Heart left ventricle (tissue), 16 donors: ENCODE measurements at regions not wholly inside any gene's neighbourhood (a gene's known extent, or its start where the extent isn't known, plus 50 kb on each side); places are given as distances from the start of the nearest gene placed in this dataset.

ENCODE experiments used
- ATAC-seq, 4 donors: fragments of 200-7000 bp; cut with Tn5 transposase; one replicate each; pipeline ENCODE4 v1.9.1; 2020 to 2022; ENCODE audit warnings: moderate library complexity in 4 of 4, mild to moderate bottlenecking in 3 of 4, moderate number of reproducible peaks in 1 of 4
- DNase-seq, 5 donors: peaks; one replicate each; pipeline ENCODE4 v3.0.0-alpha.2; 2020
- H3K27ac ChIP-seq, 12 donors: fragments of 200-600 bp; sonication (generic) in 4 of 12; one replicate each; pipeline versions ENCODE4 v1.5.0 to v1.8.0; 2016 to 2022; ENCODE audit warnings: mild to moderate bottlenecking in 2 of 12
- H3K27me3 ChIP-seq, 9 donors: fragments of 200-600 bp; sonication (generic) in 2 of 9; one replicate each; pipeline versions ENCODE4 v1.5.1 to v1.8.0; 2016 to 2022; ENCODE audit warnings: mild to moderate bottlenecking in 3 of 9
- H3K36me3 ChIP-seq, 9 donors: fragments of 200-600 bp; sonication (generic) in 2 of 9; one replicate each; pipeline versions ENCODE4 v1.5.0 to v1.8.0; 2018 to 2022; ENCODE audit warnings: mild to moderate bottlenecking in 2 of 9
- H3K4me1 ChIP-seq, 12 donors: fragments of 200-600 bp; sonication (generic) in 4 of 12; one replicate each; pipeline versions ENCODE4 v1.5.0 to v1.8.0; 2016 to 2022; ENCODE audit warnings: mild to moderate bottlenecking in 3 of 12
- H3K4me3 ChIP-seq, 12 donors: fragments of 200-600 bp; sonication (generic) in 4 of 12; one replicate each; pipeline versions ENCODE4 v1.5.0 to v1.8.0; 2017 to 2022; ENCODE audit warnings: mild to moderate bottlenecking in 9 of 12, moderate library complexity in 4 of 12
- H3K9me3 ChIP-seq, 12 donors: fragments of 200-600 bp; sonication (generic) in 4 of 12; one replicate each; pipeline versions ENCODE4 v1.5.0 to v1.8.0; 2016 to 2022; ENCODE audit warnings: mild to moderate bottlenecking in 1 of 12
- CTCF ChIP-seq, 12 donors: fragments of 200-600 bp; sonication (generic) in 4 of 12; IDR thresholded peaks; one replicate each; pipeline versions ENCODE4 v1.5.0 to v1.8.0; 2018 to 2022; ENCODE audit warnings: antibody characterized with exemption in 12 of 12, mild to moderate bottlenecking in 5 of 12
- POLR2A ChIP-seq, 2 donors: fragments of 450-650 bp; IDR thresholded peaks; one replicate each; pipeline ENCODE4 v1.6.1; 2017; ENCODE audit warnings: antibody characterized with exemption in 2 of 2, mild to moderate bottlenecking in 2 of 2, moderate library complexity in 2 of 2
- WGBS, 4 donors: extraction: QIAGEN DNeasy Blood & Tissue Kit in 2 of 4; methylation state at CpG; one replicate each; pipeline versions ENCODE4 v1.1.5 to v1.1.7; 2013 to 2018; 5-methylcytosine and 5-hydroxymethylcytosine counted together
- intact Hi-C, 10 donors: fragments of 100-400 bp; cut with DNase I; formaldehyde crosslinking; loops; one replicate each; pipeline versions ENCODE4 v1.11.1 to v1.14.2; 2022
- donor health status: ischemic (EF 13 %, LVEDD 7.1; RV severe dilation, severe dysfunction).
- donor health status: healthy with polysubstance abuse.
- donor health status: DM: no; HTN: yes; CAD: no.
- donor health status: DM: no; HTN: no; CAD: no.
- donor health status: ischemic (EF 25% LVEDD 6.9; RV normal size, moderate dysfunction).
- donor health status: ischemic (EF 25% LVEDD 5.7; RV mildly dilated, moderate dysfunction).
- donor health status: healthy.
- donor health status: DM: yes; HTN: yes; CAD: no.
- donor health status: ischemic (EF 35%, LVEDD 5.7; RV mildly dilated, moderate dysfunction).
- donor health status: nonischemic (EF 11% LVEDD 7.7; RV severe dilation, severe dysfunction).
- donor health status: DM: yes; HTN: yes; CAD: no.
- donor health status: PGD.
- donor health status: ischemic (EF 29% LVEDD 5.4; RV normal size, mild dysfunction).
- donor health status: nonischemic (EF 23%, LVEDD 6.1; RV moderate dilation, normal function).

- whole genome bisulfite sequencing, 4 donors = 69 to 81% (median 73%) methylated on average over 2 of the region's 2 CpGs
- H3K27ac ChIP-seq = no peak overlapping the region
- ATAC-seq = no peak
These were observed 178.4 kb downstream of the KCNA5 start for GRCh38 chr12:5222011-5222461.

DNA sequence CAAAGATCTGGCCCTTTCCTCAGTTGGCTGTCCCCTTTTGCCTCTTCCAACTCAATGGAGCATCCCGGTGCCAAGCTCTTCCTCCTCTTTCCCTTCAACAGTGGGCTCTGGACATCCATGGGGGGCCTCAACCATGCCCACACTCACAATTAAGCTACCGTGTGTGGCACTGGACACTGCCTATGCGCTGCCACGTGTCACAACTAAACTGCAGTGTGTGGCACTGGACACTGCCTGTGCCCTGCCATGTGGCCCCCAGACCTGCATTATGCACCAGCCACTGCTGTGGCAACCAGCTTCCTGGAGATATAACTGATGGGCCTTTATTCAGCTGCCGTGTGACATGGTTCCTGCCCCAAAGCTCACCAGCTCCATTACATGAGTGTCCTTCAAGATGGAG lies 179.1 kb downstream of the KCNA5 start:
- H3K36me3 ChIP-seq = no peaks in the 10 kb centered on the region
- no peak for ATAC-seq
- no peak overlapping the region for H3K4me3 ChIP-seq
- H3K9me3 ChIP-seq = no peaks in the 10 kb centered on the region
- TF ChIP-seq CTCF (IDR thresholded peaks at IDR 0.05) = no peak
- no peak for TF ChIP-seq POLR2A (IDR thresholded peaks at IDR 0.05)
- no peaks in the 10 kb centered on the region for H3K27me3 ChIP-seq
- no peak overlapping the region for H3K27ac ChIP-seq
- WGBS, 4 donors = 94 to 98% (median 97%) methylated on average over 5 of the region's 5 CpGs
- peaks cover 0 to 4% (median 0%) of the 10 kb centered on the region in 12 donors for H3K4me1 ChIP-seq
- DNase-seq = no peak
- intact Hi-C loops = no loop called here

More at GRCh38 chr12:5222011-5222461, 178.4 kb downstream of the KCNA5 start:
- no peaks in the 10 kb centered on the region for H3K9me3 ChIP-seq
- TF ChIP-seq CTCF (IDR thresholded peaks at IDR 0.05) (no peak), POLR2A (IDR thresholded peaks at IDR 0.05) (no peak)
- no peak for DNase-seq
- no peaks in the 10 kb centered on the region for H3K4me1 ChIP-seq
- no peaks in the 10 kb centered on the region for H3K27me3 ChIP-seq
- intact Hi-C loops = no loop called here
- no peaks in the 10 kb centered on the region for H3K36me3 ChIP-seq
- no peak overlapping the region for H3K4me3 ChIP-seq

DNA sequence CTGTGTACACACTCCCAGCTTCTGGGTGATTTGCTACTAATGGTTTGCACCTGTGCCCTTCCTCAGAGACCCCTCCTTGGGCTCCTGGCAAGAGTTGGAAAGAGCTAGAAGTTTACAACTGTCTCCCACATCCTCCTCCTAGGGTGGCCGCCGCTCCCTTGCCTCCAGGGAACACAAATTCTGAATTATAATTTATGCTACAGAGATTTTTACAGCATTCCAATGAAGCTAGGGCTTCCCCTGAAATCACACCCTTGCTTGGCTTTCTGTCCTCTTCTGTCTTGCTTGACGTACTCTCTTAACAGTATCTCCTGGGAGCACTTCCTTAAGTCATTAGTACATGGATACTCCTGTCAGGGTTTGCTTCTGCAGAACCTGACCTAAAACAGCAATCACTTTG lies 180.2 kb downstream of the KCNA5 start:
- no peaks in the 10 kb centered on the region for H3K9me3 ChIP-seq
- DNase-seq = no peak
- H3K27me3 ChIP-seq = no peaks in the 10 kb centered on the region
- no peaks in the 10 kb centered on the region for H3K36me3 ChIP-seq
- TF ChIP-seq CTCF (IDR thresholded peaks at IDR 0.05) (no peak), POLR2A (IDR thresholded peaks at IDR 0.05) (no peak)
- intact Hi-C loops = no loop called here
- no peak overlapping the region for H3K27ac ChIP-seq
- no peak overlapping the region for H3K4me3 ChIP-seq
- ATAC-seq = no peak
- WGBS, 4 donors = 62 to 84% (median 72%) methylated on average over 3 of the region's 3 CpGs
- peaks cover 0 to 9% (median 0%) of the 10 kb centered on the region in 12 donors for H3K4me1 ChIP-seq

DNA sequence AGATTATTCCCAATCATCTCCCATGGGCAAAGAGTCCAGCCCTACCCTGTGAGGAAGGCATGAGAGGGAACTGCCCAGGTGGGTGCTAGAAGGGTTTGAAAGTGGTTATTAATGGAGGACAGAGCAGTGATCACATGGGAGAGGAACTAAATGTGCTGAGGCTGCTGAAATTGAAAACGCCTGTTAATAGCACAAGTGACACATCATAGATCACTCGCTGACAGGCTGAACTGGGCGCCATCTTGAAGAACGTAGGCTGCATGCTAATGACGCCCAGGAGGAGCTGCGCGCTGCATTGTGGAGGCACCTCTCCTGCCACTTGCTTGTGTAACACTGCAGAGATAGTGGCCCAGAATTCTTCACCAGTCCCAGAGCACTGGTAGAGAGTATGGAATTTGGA lies 182.9 kb downstream of the KCNA5 start:
- ATAC-seq (no peak), DNase-seq (no peak)
- H3K36me3 ChIP-seq = no peaks in the 10 kb centered on the region
- intact Hi-C loops = no loop called here
- H3K4me3 ChIP-seq = no peak overlapping the region
- no peak for TF ChIP-seq POLR2A (IDR thresholded peaks at IDR 0.05)
- no peaks in the 10 kb centered on the region for H3K9me3 ChIP-seq
- peaks cover 0 to 9% (median 0%) of the 10 kb centered on the region in 12 donors for H3K4me1 ChIP-seq
- 95 to 98% (median 96%) methylated on average over 7 of the region's 7 CpGs for whole genome bisulfite sequencing, 4 donors
- peaks cover 0 to 1% (median 0%) of the 10 kb centered on the region in 9 donors for H3K27me3 ChIP-seq
- H3K27ac ChIP-seq = no peak overlapping the region

- Histone ChIP-seq H3K4me1 (peaks cover 0 to 9% (median 0%) of the 10 kb centered on the region in 12 donors), H3K4me3 (no peak overlapping the region), H3K27ac (no peak overlapping the region), H3K9me3 (no peaks in the 10 kb centered on the region), H3K27me3 (peaks cover 0 to 3% (median 0%) of the 10 kb centered on the region in 9 donors), H3K36me3 (no peaks in the 10 kb centered on the region)
- DNase-seq (peak; percentile 18 to 63 (median 33)), ATAC-seq (peak; percentile 32 to 74 (median 64))
- WGBS, 4 donors = 51 to 70% (median 62%) methylated on average over 6 to 7 of the region's 7 CpGs
- intact Hi-C loops = no loop called here
- TF ChIP-seq CTCF (IDR thresholded peaks at IDR 0.05) (no peak), POLR2A (IDR thresholded peaks at IDR 0.05) (no peak)
These were observed 184.2 kb downstream of the KCNA5 start for GRCh38 chr12:5227708-5228373.
